Ishikawa (cell line): ENCODE measurements at regions not wholly inside any gene's neighbourhood (a gene's known extent, or its start where the extent isn't known, plus 50 kb on each side); places are given as distances from the start of the nearest gene placed in this dataset.

Source experiments
- CEBPB ChIP-seq: IDR thresholded peaks from 2 replicates; pipeline ENCODE4 v1.6.1; 2012
- CREB1 ChIP-seq: IDR thresholded peaks from 2 replicates; pipeline ENCODE4 v1.6.1; 2012; ENCODE audit warnings: low read depth
- EGR1 ChIP-seq: IDR thresholded peaks from 2 replicates; pipeline ENCODE4 v1.6.1; 2012
- EP300 ChIP-seq: IDR thresholded peaks from 2 replicates; pipeline ENCODE4 v1.6.1; 2012; ENCODE audit warnings: borderline replicate concordance
- FOXM1 ChIP-seq: IDR thresholded peaks from 2 replicates; pipeline ENCODE4 v1.6.1; 2012; ENCODE audit warnings: low read depth, borderline replicate concordance
- MAX ChIP-seq: IDR thresholded peaks from 2 replicates; pipeline ENCODE4 v1.6.1; 2012
- RAD21 ChIP-seq: IDR thresholded peaks from 2 replicates; pipeline ENCODE4 v1.6.1; 2012; ENCODE audit warnings: low read depth
- REST ChIP-seq: IDR thresholded peaks from 2 replicates; pipeline ENCODE4 v1.6.1; 2012; ENCODE audit warnings: low read depth, mild to moderate bottlenecking
- TCF12 ChIP-seq: IDR thresholded peaks from 2 replicates; pipeline ENCODE4 v1.6.1; 2012; ENCODE audit warnings: low read depth
- TEAD4 ChIP-seq: IDR thresholded peaks from 2 replicates; pipeline ENCODE4 v1.6.1; 2012
- USF1 ChIP-seq: IDR thresholded peaks from 2 replicates; pipeline ENCODE4 v1.6.1; 2012
- YY1 ChIP-seq: IDR thresholded peaks from 2 replicates; pipeline ENCODE4 v1.6.1; 2012; ENCODE audit warnings: low read depth
- ZBTB7A ChIP-seq: IDR thresholded peaks from 2 replicates; pipeline ENCODE4 v1.6.1; 2012; ENCODE audit warnings: low read depth

- TF ChIP-seq REST (no peak), CEBPB (no peak), RAD21 (no peak), CREB1 (no peak), MAX (no peak), TEAD4 (no peak), EP300 (no peak), USF1 (no peak), ZBTB7A (no peak), EGR1 (no peak), YY1 (no peak), TCF12 (no peak), FOXM1 (no peak)
Measured at GRCh38 chr3:89867286-89867685, 759.9 kb downstream of the EPHA3 start.
